Neural progenitor cell (in vitro differentiated cells): ENCODE measurements at regions not wholly inside any gene's neighbourhood (a gene's known extent, or its start where the extent isn't known, plus 50 kb on each side); places are given as distances from the start of the nearest gene placed in this dataset.

Experiments
- EZH2phosphoT487 ChIP-seq: fragments of 200-600 bp; sonication (generic); IDR thresholded peaks from 2 replicates; pipeline ENCODE4 v1.6.1; 2017; ENCODE audit warnings: antibody characterized with exemption
- TF ChIP-seq, protein P1 (sequence below): fragments of 200-600 bp; sonication (generic); IDR thresholded peaks from 2 replicates; pipeline ENCODE4 v1.5.1; 2017; ENCODE audit warnings: antibody characterized with exemption, mild to moderate bottlenecking

DNA sequence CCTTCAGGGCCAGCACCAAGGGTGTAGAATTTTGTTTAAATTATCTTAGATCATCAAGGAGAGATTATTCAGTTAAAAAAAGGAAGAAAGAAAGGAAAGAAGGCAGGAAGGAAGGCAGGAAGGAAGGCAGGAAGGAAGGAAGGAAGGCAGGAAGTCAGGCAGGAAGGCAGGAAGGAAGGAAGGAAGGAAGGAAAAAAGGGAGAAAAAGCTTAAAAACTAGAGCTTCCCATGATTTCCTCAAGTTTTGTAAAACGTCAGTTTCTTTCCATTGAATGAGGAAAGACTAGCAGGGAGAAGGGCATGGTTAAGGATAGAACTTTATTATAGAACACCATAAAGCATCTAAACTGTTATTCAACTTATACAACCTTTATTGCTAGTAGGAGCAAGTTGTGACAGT, 2672.0 kb upstream of the PCDH20 start:
- TF ChIP-seq, protein P1, sequence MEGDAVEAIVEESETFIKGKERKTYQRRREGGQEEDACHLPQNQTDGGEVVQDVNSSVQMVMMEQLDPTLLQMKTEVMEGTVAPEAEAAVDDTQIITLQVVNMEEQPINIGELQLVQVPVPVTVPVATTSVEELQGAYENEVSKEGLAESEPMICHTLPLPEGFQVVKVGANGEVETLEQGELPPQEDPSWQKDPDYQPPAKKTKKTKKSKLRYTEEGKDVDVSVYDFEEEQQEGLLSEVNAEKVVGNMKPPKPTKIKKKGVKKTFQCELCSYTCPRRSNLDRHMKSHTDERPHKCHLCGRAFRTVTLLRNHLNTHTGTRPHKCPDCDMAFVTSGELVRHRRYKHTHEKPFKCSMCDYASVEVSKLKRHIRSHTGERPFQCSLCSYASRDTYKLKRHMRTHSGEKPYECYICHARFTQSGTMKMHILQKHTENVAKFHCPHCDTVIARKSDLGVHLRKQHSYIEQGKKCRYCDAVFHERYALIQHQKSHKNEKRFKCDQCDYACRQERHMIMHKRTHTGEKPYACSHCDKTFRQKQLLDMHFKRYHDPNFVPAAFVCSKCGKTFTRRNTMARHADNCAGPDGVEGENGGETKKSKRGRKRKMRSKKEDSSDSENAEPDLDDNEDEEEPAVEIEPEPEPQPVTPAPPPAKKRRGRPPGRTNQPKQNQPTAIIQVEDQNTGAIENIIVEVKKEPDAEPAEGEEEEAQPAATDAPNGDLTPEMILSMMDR, result no peak
- no peak for TF ChIP-seq EZH2phosphoT487
